GM10266 (cell line): ENCODE measurements at regions not wholly inside any gene's neighbourhood (a gene's known extent, or its start where the extent isn't known, plus 50 kb on each side); places are given as distances from the start of the nearest gene placed in this dataset.

Experiments
- DNase-seq: peaks from one replicate; pipeline ENCODE4 v3.0.0; 2012; ENCODE audit errors: extremely low spot score
- CTCF ChIP-seq: IDR thresholded peaks from 2 replicates; pipeline ENCODE4 v1.5.1; 2012; ENCODE audit warnings: mild to moderate bottlenecking, low read depth; ENCODE audit not compliant: control insufficient read depth, insufficient read depth; ENCODE audit errors: missing control alignments

GRCh38 chr9:105967797-105968196, 273.5 kb downstream of the TMEM38B start:
- TF ChIP-seq CTCF = no peak
- no peak for DNase-seq

GRCh38 chr9:105968811-105969466, 274.6 kb downstream of the TMEM38B start:
- DNase-seq = no peak

GRCh38 chr9:105969636-105970035, 275.3 kb downstream of the TMEM38B start:
- DNase-seq = no peak
- no peak for TF ChIP-seq CTCF

More at GRCh38 chr9:105968811-105969466, 274.6 kb downstream of the TMEM38B start:
- TF ChIP-seq CTCF = no peak

GRCh38 chr9:105971986-105972385, 277.6 kb downstream of the TMEM38B start:
- no peak for DNase-seq
- TF ChIP-seq CTCF = no peak

- DNase-seq = no peak
- TF ChIP-seq CTCF = no peak
Observed at GRCh38 chr9:105972466-105973204, 278.3 kb downstream of the TMEM38B start.

GRCh38 chr9:105973951-105974351, 279.6 kb downstream of the TMEM38B start:
- no peak for DNase-seq
- no peak for TF ChIP-seq CTCF
